GM12864 (cell line): ENCODE measurements at regions not wholly inside any gene's neighbourhood (a gene's known extent, or its start where the extent isn't known, plus 50 kb on each side); places are given as distances from the start of the nearest gene placed in this dataset.

Source experiments
- DNase-seq: peaks from one replicate; pipeline ENCODE4 v3.0.0-alpha.2; 2011; ENCODE audit warnings: low read depth
- H3K4me3 ChIP-seq: 2 replicates; pipeline ENCODE4 v1.5.1; 2011; ENCODE audit warnings: mild to moderate bottlenecking, low read depth, low read length, control low read depth
- CTCF ChIP-seq: IDR thresholded peaks from 2 replicates; pipeline ENCODE4 v1.5.1; 2011; ENCODE audit warnings: low read depth, mild to moderate bottlenecking, moderate library complexity, low read length, control low read depth, inconsistent platforms; ENCODE audit errors: missing control alignments

- no peak for DNase-seq
- no peak overlapping the region for H3K4me3 ChIP-seq
- TF ChIP-seq CTCF = no peak
Observed at GRCh38 chr5:100175346-100175745, 359.8 kb upstream of the FAM174A start.

- DNase-seq = no peak
- no peak for TF ChIP-seq CTCF
Observed at GRCh38 chr5:100165309-100165708, 369.9 kb upstream of the FAM174A start.

GRCh38 chr5:100161868-100162267 is 373.3 kb upstream of the FAM174A start:
- no peak overlapping the region for H3K4me3 ChIP-seq
- DNase-seq = no peak
- no peak for TF ChIP-seq CTCF

More at GRCh38 chr5:100165309-100165708, 369.9 kb upstream of the FAM174A start:
- H3K4me3 ChIP-seq = no peak overlapping the region

GRCh38 chr5:100157066-100157465 is 378.1 kb upstream of the FAM174A start:
- no peak for TF ChIP-seq CTCF
- no peak overlapping the region for H3K4me3 ChIP-seq

GRCh38 chr5:100148239-100148638 is 386.9 kb upstream of the FAM174A start:
- H3K4me3 ChIP-seq = no peak overlapping the region
- TF ChIP-seq CTCF = no peak
- DNase-seq = no peak

More at GRCh38 chr5:100157066-100157465, 378.1 kb upstream of the FAM174A start:
- DNase-seq = no peak

- no peak for DNase-seq
- H3K4me3 ChIP-seq = no peak overlapping the region
- no peak for TF ChIP-seq CTCF
Observed at GRCh38 chr5:100142607-100143006, 392.6 kb upstream of the FAM174A start.

- no peak for DNase-seq
- no peak for TF ChIP-seq CTCF
- no peak overlapping the region for H3K4me3 ChIP-seq
Observed at GRCh38 chr5:100131161-100131560, 404.0 kb upstream of the FAM174A start.
